WTC11 (cell line): ENCODE measurements at regions not wholly inside any gene's neighbourhood (a gene's known extent, or its start where the extent isn't known, plus 50 kb on each side); places are given as distances from the start of the nearest gene placed in this dataset.

Experiments used
- CDX4 ChIP-seq: fragments of 250-450 bp; sonication (Bioruptor Pico); IDR thresholded peaks from 2 replicates; pipeline ENCODE4 v1.9.0; 2021; ENCODE audit warnings: moderate library complexity, mild to moderate bottlenecking, inconsistent platforms, borderline replicate concordance
- ETV6 ChIP-seq: sonication (generic); formaldehyde crosslinking; IDR thresholded peaks from 2 replicates; pipeline ENCODE4 v1.8.1; 2022; ENCODE audit warnings: mild to moderate bottlenecking, missing genetic modification reagents
- GRHL2 ChIP-seq: fragments of 250-450 bp; sonication (Bioruptor Pico); IDR thresholded peaks from 2 replicates; pipeline ENCODE4 v1.8.0; 2022; ENCODE audit warnings: mild to moderate bottlenecking, moderate library complexity; ENCODE audit not compliant: insufficient replicate concordance, severe bottlenecking
- HMGXB4 ChIP-seq: sonication (generic); formaldehyde crosslinking; IDR thresholded peaks from 2 replicates; pipeline ENCODE4 v1.8.1; 2023; ENCODE audit warnings: mild to moderate bottlenecking, moderate library complexity, missing genetic modification reagents
- NFE2L1 ChIP-seq: sonication (generic); formaldehyde crosslinking; IDR thresholded peaks from 2 replicates; pipeline ENCODE4 v1.8.1; 2023; ENCODE audit warnings: missing genetic modification reagents
- ZNF232 ChIP-seq: sonication (generic); formaldehyde crosslinking; IDR thresholded peaks from 2 replicates; pipeline ENCODE4 v1.8.0; 2022; ENCODE audit warnings: mild to moderate bottlenecking, missing genetic modification reagents
- TF ChIP-seq, protein P1 (sequence below): fragments of 200-600 bp; IDR thresholded peaks from 2 replicates; pipeline ENCODE4 v1.8.0; 2022; ENCODE audit warnings: antibody characterized with exemption
- TF ChIP-seq, protein P2 (sequence below): sonication (generic); formaldehyde crosslinking; IDR thresholded peaks from 2 replicates; pipeline ENCODE4 v1.8.0; 2022; ENCODE audit warnings: mild to moderate bottlenecking, missing genetic modification reagents
- TF ChIP-seq, protein P3 (sequence below): fragments of 250-450 bp; sonication (Bioruptor Pico); IDR thresholded peaks from 2 replicates; pipeline ENCODE4 v2.1.2; 2022; ENCODE audit warnings: mild to moderate bottlenecking, moderate library complexity
- TF ChIP-seq, protein P4 (sequence below): sonication (generic); formaldehyde crosslinking; IDR thresholded peaks from 2 replicates; pipeline ENCODE4 v1.8.1; 2023; ENCODE audit warnings: mild to moderate bottlenecking, missing genetic modification reagents, moderate library complexity

GRCh38 chr3:118818386-118818785 is 216.3 kb downstream of the IGSF11 start:
- TF ChIP-seq GRHL2 (CRISPR knock-in tag) (no peak), NFE2L1 (CRISPR knock-in tag) (no peak), ZNF232 (CRISPR knock-in tag) (no peak), HMGXB4 (CRISPR knock-in tag) (no peak), ETV6 (CRISPR knock-in tag) (no peak), CDX4 (no peak)
- TF ChIP-seq, protein P1, sequence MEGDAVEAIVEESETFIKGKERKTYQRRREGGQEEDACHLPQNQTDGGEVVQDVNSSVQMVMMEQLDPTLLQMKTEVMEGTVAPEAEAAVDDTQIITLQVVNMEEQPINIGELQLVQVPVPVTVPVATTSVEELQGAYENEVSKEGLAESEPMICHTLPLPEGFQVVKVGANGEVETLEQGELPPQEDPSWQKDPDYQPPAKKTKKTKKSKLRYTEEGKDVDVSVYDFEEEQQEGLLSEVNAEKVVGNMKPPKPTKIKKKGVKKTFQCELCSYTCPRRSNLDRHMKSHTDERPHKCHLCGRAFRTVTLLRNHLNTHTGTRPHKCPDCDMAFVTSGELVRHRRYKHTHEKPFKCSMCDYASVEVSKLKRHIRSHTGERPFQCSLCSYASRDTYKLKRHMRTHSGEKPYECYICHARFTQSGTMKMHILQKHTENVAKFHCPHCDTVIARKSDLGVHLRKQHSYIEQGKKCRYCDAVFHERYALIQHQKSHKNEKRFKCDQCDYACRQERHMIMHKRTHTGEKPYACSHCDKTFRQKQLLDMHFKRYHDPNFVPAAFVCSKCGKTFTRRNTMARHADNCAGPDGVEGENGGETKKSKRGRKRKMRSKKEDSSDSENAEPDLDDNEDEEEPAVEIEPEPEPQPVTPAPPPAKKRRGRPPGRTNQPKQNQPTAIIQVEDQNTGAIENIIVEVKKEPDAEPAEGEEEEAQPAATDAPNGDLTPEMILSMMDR: no peak
- TF ChIP-seq, protein P2, sequence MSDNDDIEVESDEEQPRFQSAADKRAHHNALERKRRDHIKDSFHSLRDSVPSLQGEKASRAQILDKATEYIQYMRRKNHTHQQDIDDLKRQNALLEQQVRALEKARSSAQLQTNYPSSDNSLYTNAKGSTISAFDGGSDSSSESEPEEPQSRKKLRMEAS: no peak
- TF ChIP-seq, protein P3, sequence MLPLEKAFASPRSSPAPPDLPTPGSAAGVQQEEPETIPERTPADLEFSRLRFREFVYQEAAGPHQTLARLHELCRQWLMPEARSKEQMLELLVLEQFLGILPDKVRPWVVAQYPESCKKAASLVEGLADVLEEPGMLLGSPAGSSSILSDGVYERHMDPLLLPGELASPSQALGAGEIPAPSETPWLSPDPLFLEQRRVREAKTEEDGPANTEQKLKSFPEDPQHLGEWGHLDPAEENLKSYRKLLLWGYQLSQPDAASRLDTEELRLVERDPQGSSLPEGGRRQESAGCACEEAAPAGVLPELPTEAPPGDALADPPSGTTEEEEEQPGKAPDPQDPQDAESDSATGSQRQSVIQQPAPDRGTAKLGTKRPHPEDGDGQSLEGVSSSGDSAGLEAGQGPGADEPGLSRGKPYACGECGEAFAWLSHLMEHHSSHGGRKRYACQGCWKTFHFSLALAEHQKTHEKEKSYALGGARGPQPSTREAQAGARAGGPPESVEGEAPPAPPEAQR (CRISPR knock-in tag): no peak
- TF ChIP-seq, protein P4, sequence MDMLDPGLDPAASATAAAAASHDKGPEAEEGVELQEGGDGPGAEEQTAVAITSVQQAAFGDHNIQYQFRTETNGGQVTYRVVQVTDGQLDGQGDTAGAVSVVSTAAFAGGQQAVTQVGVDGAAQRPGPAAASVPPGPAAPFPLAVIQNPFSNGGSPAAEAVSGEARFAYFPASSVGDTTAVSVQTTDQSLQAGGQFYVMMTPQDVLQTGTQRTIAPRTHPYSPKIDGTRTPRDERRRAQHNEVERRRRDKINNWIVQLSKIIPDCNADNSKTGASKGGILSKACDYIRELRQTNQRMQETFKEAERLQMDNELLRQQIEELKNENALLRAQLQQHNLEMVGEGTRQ (CRISPR knock-in tag): no peak
